ENCODE measurements at regions not wholly inside any gene's neighbourhood (a gene's known extent, or its start where the extent isn't known, plus 50 kb on each side); places are given as distances from the start of the nearest gene placed in this dataset.

DNA sequence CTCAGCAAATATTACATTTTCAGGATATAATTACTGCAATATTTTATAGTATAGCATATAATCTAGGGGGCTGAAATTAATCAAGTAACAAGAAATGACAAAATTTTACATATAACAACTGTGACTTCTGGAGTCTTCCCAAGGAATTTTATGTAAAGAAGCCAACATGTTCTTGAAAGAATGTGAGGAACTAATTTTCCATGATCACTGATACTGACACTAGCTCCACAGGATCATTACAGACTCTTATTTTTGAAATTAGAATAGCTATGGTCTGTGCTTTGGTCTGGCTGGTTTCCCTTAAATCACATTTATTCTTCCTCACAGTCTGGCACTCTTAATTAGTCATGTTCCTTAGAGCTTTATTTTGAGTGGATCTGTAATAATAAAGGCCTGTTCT, 267.7 kb upstream of the SEMA3A start:
- TF ChIP-seq EP300 (IDR thresholded peaks at IDR 0.05) (no peak), POLR2A (IDR thresholded peaks at IDR 0.05) (no peak)
- TF ChIP-seq, protein P1, sequence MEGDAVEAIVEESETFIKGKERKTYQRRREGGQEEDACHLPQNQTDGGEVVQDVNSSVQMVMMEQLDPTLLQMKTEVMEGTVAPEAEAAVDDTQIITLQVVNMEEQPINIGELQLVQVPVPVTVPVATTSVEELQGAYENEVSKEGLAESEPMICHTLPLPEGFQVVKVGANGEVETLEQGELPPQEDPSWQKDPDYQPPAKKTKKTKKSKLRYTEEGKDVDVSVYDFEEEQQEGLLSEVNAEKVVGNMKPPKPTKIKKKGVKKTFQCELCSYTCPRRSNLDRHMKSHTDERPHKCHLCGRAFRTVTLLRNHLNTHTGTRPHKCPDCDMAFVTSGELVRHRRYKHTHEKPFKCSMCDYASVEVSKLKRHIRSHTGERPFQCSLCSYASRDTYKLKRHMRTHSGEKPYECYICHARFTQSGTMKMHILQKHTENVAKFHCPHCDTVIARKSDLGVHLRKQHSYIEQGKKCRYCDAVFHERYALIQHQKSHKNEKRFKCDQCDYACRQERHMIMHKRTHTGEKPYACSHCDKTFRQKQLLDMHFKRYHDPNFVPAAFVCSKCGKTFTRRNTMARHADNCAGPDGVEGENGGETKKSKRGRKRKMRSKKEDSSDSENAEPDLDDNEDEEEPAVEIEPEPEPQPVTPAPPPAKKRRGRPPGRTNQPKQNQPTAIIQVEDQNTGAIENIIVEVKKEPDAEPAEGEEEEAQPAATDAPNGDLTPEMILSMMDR (IDR thresholded peaks at IDR 0.05): no peak
- no peak for DNase-seq (ENCODE audit: low spot score in 2 of 2)
- Histone ChIP-seq H3K27me3 (no peaks in the 10 kb centered on the region), H3K4me1 (no peaks in the 10 kb centered on the region), H3K27ac (no peak overlapping the region), H3K36me3 (no peaks in the 10 kb centered on the region), H3K9me3 (no peaks in the 10 kb centered on the region), H3K4me3 (no peak overlapping the region)

DNA sequence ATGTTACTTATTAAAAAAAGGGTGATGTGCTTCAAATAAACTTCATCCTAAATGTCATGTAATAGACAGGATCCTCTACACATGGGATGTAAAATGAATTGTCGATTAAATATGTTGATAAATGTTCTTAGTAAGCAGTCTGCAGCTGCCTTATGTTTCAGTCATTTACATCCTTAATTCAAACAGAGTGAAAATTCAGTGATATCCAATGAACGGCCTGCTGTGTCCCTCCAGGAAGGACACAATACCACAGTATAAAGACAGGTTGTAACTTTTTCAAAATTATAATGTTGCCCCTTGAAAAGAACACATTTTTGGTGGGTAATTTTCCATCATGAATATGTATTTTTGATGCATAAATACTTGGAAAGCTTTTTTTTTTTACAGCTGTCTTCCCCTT, 266.5 kb upstream of the SEMA3A start:
- Histone ChIP-seq H3K9me3 (no peaks in the 10 kb centered on the region), H3K4me3 (no peak overlapping the region), H3K27me3 (no peaks in the 10 kb centered on the region), H3K36me3 (no peaks in the 10 kb centered on the region), H3K27ac (no peak overlapping the region), H3K4me1 (no peaks in the 10 kb centered on the region)
- no peak for DNase-seq (ENCODE audit: low spot score in 2 of 2)
- TF ChIP-seq POLR2A (IDR thresholded peaks at IDR 0.05) (no peak), EP300 (IDR thresholded peaks at IDR 0.05) (no peak)
- TF ChIP-seq, protein P1 (IDR thresholded peaks at IDR 0.05): no peak
- 85% methylated on average over 2 of the region's 2 CpGs for WGBS, 2 donors

DNA sequence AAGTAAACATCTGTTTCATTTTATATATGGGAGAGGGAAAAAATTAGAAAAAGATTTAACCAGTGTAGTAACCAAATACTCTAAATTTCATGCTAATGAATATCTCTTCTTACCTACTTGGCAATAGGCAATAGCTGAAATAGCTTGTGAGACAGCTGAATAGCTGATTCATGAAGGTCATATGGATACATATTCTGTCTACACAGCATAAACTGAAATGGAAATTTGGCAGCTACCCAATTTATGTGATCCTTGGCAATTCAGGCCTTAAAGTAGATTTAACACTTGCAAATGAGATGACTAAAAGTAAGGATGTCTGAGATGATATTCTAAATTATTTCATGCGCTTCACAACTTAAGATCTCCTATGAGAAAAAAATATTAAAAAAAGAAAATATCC, 261.2 kb upstream of the SEMA3A start:
- Histone ChIP-seq H3K27me3 (no peaks in the 10 kb centered on the region), H3K27ac (no peak overlapping the region), H3K36me3 (no peaks in the 10 kb centered on the region), H3K4me1 (no peaks in the 10 kb centered on the region), H3K9me3 (no peaks in the 10 kb centered on the region), H3K4me3 (no peak overlapping the region)
- WGBS, 2 donors: 98 to 100% methylated on average over 1 of the region's 1 CpG
- TF ChIP-seq EP300 (IDR thresholded peaks at IDR 0.05) (no peak), POLR2A (IDR thresholded peaks at IDR 0.05) (no peak)
- TF ChIP-seq, protein P1 (IDR thresholded peaks at IDR 0.05): no peak
- DNase-seq (ENCODE audit: low spot score in 2 of 2): no peak

DNA sequence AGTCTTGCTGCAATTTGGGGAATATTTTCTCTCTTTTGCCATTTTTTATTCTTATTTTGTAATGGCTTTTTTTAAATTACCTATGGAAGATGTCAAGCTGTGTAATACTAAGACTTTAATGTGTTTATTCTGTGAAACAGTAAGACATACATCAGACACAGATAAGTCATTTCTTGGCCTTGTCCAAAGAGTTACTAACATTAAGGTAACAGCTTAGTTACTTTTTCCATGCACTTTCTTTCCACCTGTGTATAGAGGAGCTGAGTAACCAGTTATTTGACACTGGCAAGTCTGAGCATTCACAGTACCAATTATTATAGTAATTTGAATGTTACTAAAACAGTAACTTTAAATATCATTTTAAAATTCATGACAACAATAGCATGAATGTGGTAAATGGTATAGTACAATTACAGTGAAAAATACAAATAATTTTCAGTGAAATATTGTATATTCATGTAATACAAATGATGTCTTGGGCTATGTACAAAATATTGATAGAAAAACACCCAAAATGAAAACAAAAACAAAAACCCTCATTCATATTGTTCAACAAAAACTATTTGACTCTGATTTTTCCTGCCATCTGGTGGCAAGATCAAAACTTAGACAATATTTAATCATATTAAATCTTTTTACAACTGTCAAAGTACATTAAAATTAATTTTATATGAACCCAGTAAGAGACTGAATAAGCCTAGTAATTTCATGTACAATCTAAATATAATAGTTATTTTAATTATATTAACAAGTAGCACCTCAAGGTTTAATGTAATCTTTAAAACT, 259.8 kb upstream of the SEMA3A start:
- TF ChIP-seq, protein P1 (IDR thresholded peaks at IDR 0.05): peak in 1 of 5 experiments; percentile 11
- TF ChIP-seq EP300 (IDR thresholded peaks at IDR 0.05) (no peak), POLR2A (IDR thresholded peaks at IDR 0.05) (no peak)
- H3K27ac ChIP-seq: no peak overlapping the region
- no peaks in the 10 kb centered on the region for H3K36me3 ChIP-seq
- H3K9me3 ChIP-seq: no peaks in the 10 kb centered on the region
- no peaks in the 10 kb centered on the region for H3K27me3 ChIP-seq
- no peaks in the 10 kb centered on the region for H3K4me1 ChIP-seq
- H3K4me3 ChIP-seq: no peak overlapping the region
- DNase-seq (ENCODE audit: low spot score in 2 of 2): no peak

DNA sequence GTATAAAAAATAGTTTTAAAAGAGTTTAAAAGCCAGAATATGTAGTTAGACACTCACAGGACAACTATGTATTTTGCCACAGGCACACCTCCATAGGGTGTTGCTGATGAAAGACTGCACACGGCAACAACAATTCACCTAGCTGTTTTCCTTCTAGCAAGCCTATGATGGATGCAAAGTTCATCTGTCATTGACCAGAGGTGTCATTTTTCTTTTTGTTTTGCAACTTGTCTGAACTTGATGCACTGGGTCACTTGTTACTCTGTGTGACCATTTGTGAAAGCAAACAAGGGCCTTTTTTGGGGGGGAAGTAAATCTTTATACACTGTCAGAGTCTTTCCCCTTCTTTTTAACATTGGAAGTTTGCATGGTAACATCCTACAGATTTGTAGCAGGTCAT, 258.0 kb upstream of the SEMA3A start:
- Histone ChIP-seq H3K4me3 (no peak overlapping the region), H3K27me3 (no peaks in the 10 kb centered on the region), H3K27ac (no peak overlapping the region), H3K9me3 (no peaks in the 10 kb centered on the region), H3K36me3 (no peaks in the 10 kb centered on the region), H3K4me1 (no peaks in the 10 kb centered on the region)
- TF ChIP-seq EP300 (IDR thresholded peaks at IDR 0.05): no peak
- TF ChIP-seq, protein P1 (IDR thresholded peaks at IDR 0.05): no peak
- TF ChIP-seq POLR2A (IDR thresholded peaks at IDR 0.05): no peak
- WGBS, 2 donors: 80 to 97% methylated on average over 1 of the region's 1 CpG
- DNase-seq (ENCODE audit: low spot score in 2 of 2): no peak

Data from tibial nerve (tissue), 4 donors.